GM12801 (cell line): ENCODE measurements at regions not wholly inside any gene's neighbourhood (a gene's known extent, or its start where the extent isn't known, plus 50 kb on each side); places are given as distances from the start of the nearest gene placed in this dataset.

Experiments used
- CTCF ChIP-seq: IDR thresholded peaks from one replicate; pipeline ENCODE4 v1.5.1; 2011; ENCODE audit warnings: control low read depth; ENCODE audit not compliant: insufficient read length; ENCODE audit errors: extremely low read depth

GRCh38 chr4:43357252-43357974 is 464.9 kb downstream of the GRXCR1 start:
- no peak for TF ChIP-seq CTCF

GRCh38 chr4:43360296-43360695 is 467.8 kb downstream of the GRXCR1 start:
- no peak for TF ChIP-seq CTCF

GRCh38 chr4:43362875-43363636 is 470.5 kb downstream of the GRXCR1 start:
- TF ChIP-seq CTCF, result no peak

GRCh38 chr4:43369036-43369594 is 476.6 kb downstream of the GRXCR1 start:
- no peak for TF ChIP-seq CTCF

GRCh38 chr4:43373201-43373600 is 480.7 kb downstream of the GRXCR1 start:
- TF ChIP-seq CTCF, result no peak

GRCh38 chr4:43374216-43374751 is 481.8 kb downstream of the GRXCR1 start:
- TF ChIP-seq CTCF, result no peak

- TF ChIP-seq CTCF, result no peak
Measured at GRCh38 chr4:43379016-43379415, 486.5 kb downstream of the GRXCR1 start.
